IPS-15b (cell line): ENCODE measurements at regions not wholly inside any gene's neighbourhood (a gene's known extent, or its start where the extent isn't known, plus 50 kb on each side); places are given as distances from the start of the nearest gene placed in this dataset.

Experiments
- H3K27me3 ChIP-seq: one replicate; pipeline ENCODE4 v1.6.1; 2013; ENCODE audit warnings: low read length; ENCODE audit not compliant: control insufficient read depth, insufficient read depth
- H3K36me3 ChIP-seq: one replicate; pipeline ENCODE4 v1.6.1; 2013; ENCODE audit warnings: low read length; ENCODE audit not compliant: control insufficient read depth, insufficient read depth
- H3K4me1 ChIP-seq: one replicate; pipeline ENCODE4 v1.6.1; 2013; ENCODE audit warnings: mild to moderate bottlenecking, low read length; ENCODE audit not compliant: control insufficient read depth, insufficient read depth
- H3K4me3 ChIP-seq: one replicate; pipeline ENCODE4 v1.5.1; 2013; ENCODE audit warnings: low read depth, low read length
- H3K9ac ChIP-seq: one replicate; pipeline ENCODE4 v1.6.1; 2013; ENCODE audit warnings: low read depth, mild to moderate bottlenecking, low read length
- H3K9me3 ChIP-seq: one replicate; pipeline ENCODE4 v1.6.1; 2013; ENCODE audit warnings: mild to moderate bottlenecking, low read length; ENCODE audit not compliant: control insufficient read depth, insufficient read depth

DNA sequence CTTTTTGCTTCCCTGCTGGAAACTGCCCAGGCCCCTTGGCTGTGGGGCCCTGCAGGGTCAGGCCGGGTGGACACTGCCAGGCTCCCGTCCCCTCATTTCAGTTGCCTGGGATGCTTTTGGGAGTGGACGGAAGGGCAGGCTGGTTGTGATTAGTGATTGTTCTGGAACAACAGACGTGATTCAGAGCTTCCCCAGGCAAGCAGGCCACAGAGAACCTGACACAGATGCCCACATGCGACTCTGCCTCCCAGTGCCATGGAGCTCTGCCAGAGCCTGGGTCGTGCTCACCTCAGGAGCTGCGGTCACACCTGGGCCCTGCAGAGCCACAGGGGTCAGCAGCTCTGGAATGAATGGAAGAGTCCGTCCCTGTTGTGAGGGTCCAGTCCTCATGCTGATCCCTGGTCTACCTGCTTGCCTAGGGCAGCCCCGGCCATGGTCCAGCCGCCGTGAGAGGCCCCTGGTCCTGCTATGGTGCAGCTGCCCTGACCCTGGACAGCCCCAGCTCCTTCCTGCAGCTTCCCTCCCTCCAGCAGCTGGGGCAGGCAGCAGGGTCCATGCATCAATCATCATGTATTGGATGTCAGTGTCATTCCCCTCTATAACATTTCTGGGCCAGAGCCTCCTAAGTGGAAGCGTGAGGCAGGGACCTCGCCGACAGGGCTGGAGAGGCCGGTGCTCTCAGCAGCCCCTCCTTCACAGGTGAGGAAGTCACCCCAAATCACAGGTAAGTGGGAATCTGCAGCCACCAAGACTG is 518.6 kb upstream of the MYT1L start:
- Histone ChIP-seq H3K27me3 (no peaks in the 10 kb centered on the region), H3K9ac (no peak overlapping the region), H3K4me1 (no peaks in the 10 kb centered on the region), H3K9me3 (no peaks in the 10 kb centered on the region), H3K4me3 (no peak overlapping the region), H3K36me3 (no peaks in the 10 kb centered on the region)

DNA sequence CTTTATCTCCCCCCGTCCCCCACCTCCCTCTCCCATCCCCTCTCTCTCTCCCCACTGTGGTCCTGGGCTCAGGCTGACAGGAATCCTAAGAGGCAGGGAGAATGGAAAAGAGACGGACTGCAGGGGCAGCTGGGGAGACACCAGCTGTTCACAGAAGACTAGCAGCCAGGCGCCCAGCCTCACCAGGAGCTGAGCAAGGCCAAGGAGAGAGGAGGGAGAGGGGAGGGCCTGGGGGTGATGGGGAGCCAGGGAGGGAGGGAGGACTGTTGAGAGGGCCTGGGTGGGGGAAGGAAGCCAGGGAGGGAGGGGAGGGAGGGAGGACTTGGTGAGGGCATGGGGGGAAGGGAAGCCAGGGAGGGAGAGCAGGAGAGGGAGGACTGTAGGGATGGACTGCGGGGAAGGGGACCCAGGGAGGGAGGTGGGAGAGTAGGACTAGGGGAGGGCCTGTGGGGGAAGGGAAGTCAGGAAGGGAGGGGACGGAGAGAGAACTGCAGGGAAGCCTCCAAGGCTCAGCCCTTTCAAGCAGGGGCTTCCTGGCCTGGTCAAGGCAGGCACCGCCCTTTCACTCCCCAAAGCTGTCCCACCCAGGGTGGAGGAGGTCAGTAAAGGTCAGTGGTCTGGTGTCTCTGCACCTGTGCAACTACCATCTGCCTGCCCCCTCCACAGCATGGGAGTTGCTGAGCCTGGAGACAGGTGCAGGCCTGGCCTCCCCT is 517.7 kb upstream of the MYT1L start:
- H3K36me3 ChIP-seq = no peaks in the 10 kb centered on the region
- no peak overlapping the region for H3K9ac ChIP-seq
- H3K9me3 ChIP-seq = no peaks in the 10 kb centered on the region
- H3K4me3 ChIP-seq = no peak overlapping the region
- no peaks in the 10 kb centered on the region for H3K27me3 ChIP-seq
- no peaks in the 10 kb centered on the region for H3K4me1 ChIP-seq

DNA sequence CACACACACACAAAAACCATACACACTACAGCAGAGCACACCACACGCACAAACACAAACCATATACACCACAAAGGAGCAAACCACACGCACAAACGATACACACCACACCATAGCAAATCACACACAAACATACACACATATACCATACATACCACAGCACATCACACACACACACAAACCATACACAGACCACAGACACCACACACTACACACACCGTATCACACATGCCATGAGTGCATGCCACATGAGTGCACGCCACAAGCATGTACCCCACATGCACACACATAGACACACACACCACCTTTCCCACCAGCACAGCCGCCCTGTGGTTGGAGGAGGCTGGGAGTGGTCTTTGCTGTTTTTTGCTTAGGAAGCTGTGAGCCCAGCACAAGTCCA is 517.1 kb upstream of the MYT1L start:
- Histone ChIP-seq H3K9ac (no peak overlapping the region), H3K9me3 (no peaks in the 10 kb centered on the region), H3K36me3 (no peaks in the 10 kb centered on the region), H3K4me3 (no peak overlapping the region), H3K4me1 (no peaks in the 10 kb centered on the region), H3K27me3 (no peaks in the 10 kb centered on the region)

DNA sequence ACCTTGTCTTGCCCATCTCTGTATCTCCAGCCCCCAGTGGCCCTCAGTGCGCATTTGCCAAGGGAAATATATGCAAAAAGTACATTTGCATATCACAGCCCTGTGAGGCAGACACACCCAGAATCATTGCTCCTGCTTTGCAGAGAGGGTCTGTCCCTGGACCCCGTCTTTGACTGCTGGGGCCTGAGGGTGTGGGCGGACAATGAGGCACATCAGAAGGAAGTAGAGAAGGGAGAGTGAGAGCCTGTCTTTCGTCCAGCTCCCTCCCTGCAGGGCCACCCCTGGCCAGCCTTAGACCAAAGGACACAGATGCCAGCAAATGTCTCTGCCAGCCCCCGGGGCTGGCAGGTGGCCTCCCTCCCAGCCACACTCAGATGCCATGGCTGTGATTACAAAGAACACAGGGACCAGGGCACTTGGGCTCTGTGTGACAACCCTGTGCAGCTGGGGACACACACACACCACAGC is 516.2 kb upstream of the MYT1L start:
- Histone ChIP-seq H3K9me3 (no peaks in the 10 kb centered on the region), H3K4me3 (no peak overlapping the region), H3K4me1 (no peaks in the 10 kb centered on the region), H3K36me3 (no peaks in the 10 kb centered on the region), H3K27me3 (no peaks in the 10 kb centered on the region), H3K9ac (no peak overlapping the region)

DNA sequence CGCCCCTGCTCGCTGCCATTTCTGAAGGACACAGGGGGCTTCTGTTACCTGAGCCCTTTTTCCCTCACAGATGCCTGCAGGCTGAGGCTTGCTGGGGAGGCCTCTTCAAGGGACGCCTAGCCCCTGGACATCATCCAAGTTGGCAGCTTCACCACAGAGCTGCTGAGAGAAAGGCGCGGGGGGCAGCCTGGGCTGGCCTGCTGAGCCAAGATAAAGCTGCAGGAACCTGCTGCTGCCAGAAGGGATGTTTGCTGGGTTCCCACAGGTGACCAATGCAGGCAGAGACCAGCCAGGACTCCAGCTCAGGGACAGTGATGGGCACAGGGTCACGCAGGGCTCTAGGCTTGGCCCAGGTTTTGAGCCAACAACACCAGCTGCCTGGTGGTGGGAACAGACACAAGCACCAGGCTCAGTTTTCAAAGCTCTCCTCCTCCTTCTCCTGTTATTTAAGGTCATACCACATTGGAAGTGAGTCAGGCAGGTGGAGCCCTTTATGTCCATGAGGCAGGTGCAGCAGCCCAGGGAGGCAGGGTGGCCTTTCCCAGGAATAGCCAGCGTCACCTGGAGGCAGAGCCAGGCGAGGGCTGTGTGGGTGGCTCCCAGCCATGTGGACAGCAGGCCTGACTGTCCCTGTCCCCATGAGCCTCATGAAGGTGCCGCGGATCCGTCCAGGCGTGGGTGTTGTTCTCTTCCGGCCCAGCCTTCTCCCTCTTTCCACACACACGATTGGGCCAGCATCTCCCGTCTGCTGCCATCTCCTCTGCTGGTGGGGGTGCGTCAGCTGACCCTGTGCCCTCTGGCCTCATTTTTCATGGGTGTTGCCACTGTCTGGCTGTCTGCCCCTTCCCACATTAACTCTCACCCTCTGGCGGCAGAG is 515.5 kb upstream of the MYT1L start:
- no peak overlapping the region for H3K9ac ChIP-seq
- no peak overlapping the region for H3K4me3 ChIP-seq
- H3K9me3 ChIP-seq = no peaks in the 10 kb centered on the region
- no peaks in the 10 kb centered on the region for H3K27me3 ChIP-seq
- no peaks in the 10 kb centered on the region for H3K36me3 ChIP-seq
- no peaks in the 10 kb centered on the region for H3K4me1 ChIP-seq

DNA sequence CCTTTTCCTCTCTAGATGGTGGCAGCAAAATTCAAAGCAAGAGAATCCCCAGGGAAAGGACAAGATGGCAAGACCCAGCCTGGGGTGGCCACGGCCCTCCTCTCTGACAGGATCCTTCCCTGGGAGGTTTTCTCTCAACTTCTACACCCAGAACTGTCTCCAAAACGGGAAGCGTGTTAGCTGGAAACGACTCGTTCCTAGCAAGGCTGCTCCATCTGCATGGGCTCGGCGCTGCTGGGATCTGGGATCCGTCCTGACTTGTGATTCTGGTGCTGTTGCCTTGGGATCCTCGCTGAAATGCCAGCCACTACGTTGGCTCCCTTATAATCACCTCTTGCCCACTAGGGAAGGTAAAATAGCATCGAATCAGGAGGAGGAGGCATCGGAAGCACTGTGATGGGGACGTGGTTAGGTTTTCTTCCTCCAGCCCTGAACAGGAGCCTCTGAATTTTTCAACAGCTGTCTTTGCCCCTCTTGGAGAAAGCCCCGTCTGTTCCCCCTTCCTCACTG is 514.8 kb upstream of the MYT1L start:
- Histone ChIP-seq H3K4me3 (no peak overlapping the region), H3K4me1 (no peaks in the 10 kb centered on the region), H3K9me3 (no peaks in the 10 kb centered on the region), H3K27me3 (no peaks in the 10 kb centered on the region), H3K9ac (no peak overlapping the region), H3K36me3 (no peaks in the 10 kb centered on the region)

DNA sequence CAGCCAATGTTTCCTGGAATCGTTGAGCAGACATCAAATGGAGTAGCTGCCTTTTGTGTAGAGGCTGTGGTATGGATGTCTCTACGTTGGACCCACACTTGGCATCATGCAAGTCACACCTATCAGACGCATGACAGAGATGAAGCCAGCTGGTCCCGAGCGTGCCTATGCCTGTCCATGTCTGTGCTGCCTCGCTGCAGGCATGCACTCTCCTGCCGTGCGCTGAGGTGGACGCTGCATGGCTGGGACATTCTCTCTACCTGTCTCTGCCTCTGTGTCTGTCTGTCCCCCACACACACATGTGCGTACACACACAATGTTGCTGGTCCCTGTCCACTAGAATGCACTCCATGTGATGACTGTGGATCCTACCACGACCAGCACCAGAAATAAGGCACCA is 514.2 kb upstream of the MYT1L start:
- Histone ChIP-seq H3K4me1 (no peaks in the 10 kb centered on the region), H3K9ac (no peak overlapping the region), H3K4me3 (no peak overlapping the region), H3K27me3 (no peaks in the 10 kb centered on the region), H3K9me3 (no peaks in the 10 kb centered on the region), H3K36me3 (no peaks in the 10 kb centered on the region)

DNA sequence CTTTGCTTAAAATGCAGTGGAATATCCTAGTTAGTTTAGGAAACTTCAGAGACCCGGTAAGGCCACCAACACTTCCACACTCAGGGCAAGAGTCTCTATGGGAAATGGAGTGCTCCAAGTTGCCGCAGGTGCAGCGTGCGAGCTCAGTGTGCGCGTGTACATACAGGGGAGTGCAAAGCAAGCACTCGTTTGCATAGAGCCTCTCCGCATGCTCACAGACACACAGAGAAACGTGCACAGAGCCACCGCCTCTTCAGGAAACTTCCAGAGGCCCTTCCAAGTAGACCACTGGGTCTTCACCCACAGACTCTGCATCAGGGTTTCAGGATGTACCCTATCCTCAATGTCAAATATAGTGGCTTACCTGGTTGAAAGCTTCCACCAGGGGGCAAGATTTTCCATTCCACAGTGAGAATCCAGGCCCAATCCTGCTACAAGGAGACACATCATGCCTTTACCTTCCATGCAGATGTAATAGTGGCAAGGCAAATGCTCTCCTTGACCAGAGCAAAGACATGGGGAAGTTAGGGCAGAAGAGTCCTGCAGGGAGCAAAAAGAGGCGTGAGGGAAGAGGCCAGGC is 513.0 kb upstream of the MYT1L start:
- Histone ChIP-seq H3K27me3 (no peaks in the 10 kb centered on the region), H3K4me3 (no peak overlapping the region), H3K4me1 (no peaks in the 10 kb centered on the region), H3K9ac (no peak overlapping the region), H3K9me3 (no peaks in the 10 kb centered on the region), H3K36me3 (no peaks in the 10 kb centered on the region)

DNA sequence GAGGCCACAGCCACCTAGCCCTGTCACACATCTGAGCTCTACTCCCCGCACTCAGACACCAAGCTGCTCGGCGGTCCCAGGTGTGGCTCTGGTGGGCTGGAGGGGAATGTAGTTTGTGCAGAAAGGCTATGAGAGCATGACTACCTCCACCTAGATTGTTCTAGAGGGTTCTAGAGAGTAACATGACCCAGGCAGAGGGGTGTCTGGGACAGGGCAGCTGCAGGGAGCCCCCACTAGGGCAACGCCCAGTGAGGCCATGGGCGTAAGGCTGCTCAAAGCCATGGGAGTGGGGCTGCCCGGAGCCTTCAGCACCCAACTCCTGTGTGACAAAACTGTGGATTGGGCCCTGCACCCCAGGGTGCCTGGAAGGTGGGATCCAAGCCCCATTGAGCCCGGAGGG is 511.4 kb upstream of the MYT1L start:
- H3K4me3 ChIP-seq = no peak overlapping the region
- H3K27me3 ChIP-seq = no peaks in the 10 kb centered on the region
- no peaks in the 10 kb centered on the region for H3K4me1 ChIP-seq
- no peaks in the 10 kb centered on the region for H3K9me3 ChIP-seq
- no peaks in the 10 kb centered on the region for H3K36me3 ChIP-seq
- H3K9ac ChIP-seq = no peak overlapping the region

DNA sequence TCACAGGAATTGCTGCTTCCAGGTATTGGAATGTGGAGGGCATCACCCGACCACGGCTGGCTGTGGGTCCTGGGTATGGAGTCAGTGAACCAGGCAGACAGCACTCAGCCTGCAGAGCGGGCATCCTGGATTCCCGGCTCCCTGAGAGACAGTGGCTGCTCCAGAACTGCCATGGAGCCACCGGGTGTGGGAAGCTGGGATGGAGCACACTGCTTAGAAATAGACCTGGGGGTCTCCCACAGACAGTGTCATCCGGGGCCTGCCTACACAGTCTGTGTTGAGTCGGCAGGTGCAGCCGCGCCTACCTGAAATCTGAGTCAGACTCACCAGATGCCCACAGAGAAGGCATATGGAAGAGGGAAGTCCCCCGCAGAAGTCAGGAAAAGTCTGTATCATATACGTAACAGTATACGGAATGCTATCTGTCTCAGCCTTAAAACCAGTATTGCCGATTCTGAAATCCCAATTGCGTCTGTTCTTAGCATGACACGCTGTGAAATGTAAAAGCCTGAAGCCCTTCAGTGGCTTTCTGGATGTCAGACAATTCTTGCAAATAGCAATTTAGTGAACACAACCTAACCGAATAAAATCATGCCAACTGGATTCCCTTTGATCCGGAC is 509.7 kb upstream of the MYT1L start:
- no peaks in the 10 kb centered on the region for H3K4me1 ChIP-seq
- H3K9ac ChIP-seq = no peak overlapping the region
- no peaks in the 10 kb centered on the region for H3K27me3 ChIP-seq
- H3K36me3 ChIP-seq = no peaks in the 10 kb centered on the region
- H3K9me3 ChIP-seq = no peaks in the 10 kb centered on the region
- H3K4me3 ChIP-seq = no peak overlapping the region
